Upper lobe of left lung (tissue), 4 donors: ENCODE measurements at regions not wholly inside any gene's neighbourhood (a gene's known extent, or its start where the extent isn't known, plus 50 kb on each side); places are given as distances from the start of the nearest gene placed in this dataset.

Experiments
- EP300 ChIP-seq, 4 donors: sonication (generic); formaldehyde crosslinking; IDR thresholded peaks; one replicate each; pipeline ENCODE4 v1.5.1; 2017; ENCODE audit warnings: antibody characterized with exemption in 4 of 4, control low read depth in 2 of 4
- POLR2A ChIP-seq, 4 donors: fragments of 450-650 bp; IDR thresholded peaks; one replicate each; pipeline ENCODE4 v1.5.1; 2016 to 2017; ENCODE audit warnings: antibody characterized with exemption in 4 of 4, mild to moderate bottlenecking in 2 of 4
- TF ChIP-seq, protein P1 (sequence below), 6 experiments: fragments of 450-650 bp in 4 of 6; fragments of 200-600 bp in 2 of 6; sonication (generic) in 2 of 6; IDR thresholded peaks; one replicate each; pipeline ENCODE4 v1.5.1; 2016 to 2019; ENCODE audit warnings: antibody characterized with exemption in 6 of 6

DNA sequence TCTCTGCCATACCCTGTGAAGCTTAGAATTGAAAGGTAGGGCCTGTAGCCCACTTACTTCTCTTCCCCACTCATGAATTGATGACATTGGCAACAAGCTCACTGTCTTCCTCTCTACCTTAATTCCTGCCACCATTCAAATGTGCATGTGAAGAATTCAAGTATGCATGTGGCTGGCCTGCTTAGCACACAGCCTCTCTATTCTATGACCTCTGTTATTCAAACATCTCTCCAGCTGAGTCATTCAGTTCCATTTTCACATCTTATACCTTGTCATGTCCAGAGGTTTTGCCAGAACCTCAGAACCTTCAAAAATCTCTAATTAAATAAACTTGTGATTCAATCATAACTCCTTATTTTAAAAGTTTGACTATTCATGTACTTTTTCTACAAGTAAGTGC lies 114.7 kb upstream of the MAN2A1 start:
- TF ChIP-seq, protein P1, sequence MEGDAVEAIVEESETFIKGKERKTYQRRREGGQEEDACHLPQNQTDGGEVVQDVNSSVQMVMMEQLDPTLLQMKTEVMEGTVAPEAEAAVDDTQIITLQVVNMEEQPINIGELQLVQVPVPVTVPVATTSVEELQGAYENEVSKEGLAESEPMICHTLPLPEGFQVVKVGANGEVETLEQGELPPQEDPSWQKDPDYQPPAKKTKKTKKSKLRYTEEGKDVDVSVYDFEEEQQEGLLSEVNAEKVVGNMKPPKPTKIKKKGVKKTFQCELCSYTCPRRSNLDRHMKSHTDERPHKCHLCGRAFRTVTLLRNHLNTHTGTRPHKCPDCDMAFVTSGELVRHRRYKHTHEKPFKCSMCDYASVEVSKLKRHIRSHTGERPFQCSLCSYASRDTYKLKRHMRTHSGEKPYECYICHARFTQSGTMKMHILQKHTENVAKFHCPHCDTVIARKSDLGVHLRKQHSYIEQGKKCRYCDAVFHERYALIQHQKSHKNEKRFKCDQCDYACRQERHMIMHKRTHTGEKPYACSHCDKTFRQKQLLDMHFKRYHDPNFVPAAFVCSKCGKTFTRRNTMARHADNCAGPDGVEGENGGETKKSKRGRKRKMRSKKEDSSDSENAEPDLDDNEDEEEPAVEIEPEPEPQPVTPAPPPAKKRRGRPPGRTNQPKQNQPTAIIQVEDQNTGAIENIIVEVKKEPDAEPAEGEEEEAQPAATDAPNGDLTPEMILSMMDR (IDR thresholded peaks at IDR 0.05) = no peak
- TF ChIP-seq POLR2A (IDR thresholded peaks at IDR 0.05) (no peak), EP300 (IDR thresholded peaks at IDR 0.05) (no peak)
